Stomach (tissue), 4 donors: ENCODE measurements at regions not wholly inside any gene's neighbourhood (a gene's known extent, or its start where the extent isn't known, plus 50 kb on each side); places are given as distances from the start of the nearest gene placed in this dataset.

Experiments used
- EP300 ChIP-seq: sonication (generic); formaldehyde crosslinking; IDR thresholded peaks from one replicate; pipeline ENCODE4 v1.6.1; 2017; ENCODE audit warnings: antibody characterized with exemption
- POLR2A ChIP-seq, 4 donors: fragments of 450-650 bp; IDR thresholded peaks; one replicate each; pipeline ENCODE4 v1.6.1; 2016; ENCODE audit warnings: antibody characterized with exemption in 4 of 4, control low read depth in 2 of 4, mild to moderate bottlenecking in 1 of 4, moderate library complexity in 1 of 4
- TF ChIP-seq, protein P1 (sequence below), 7 experiments: fragments of 450-650 bp in 4 of 7; fragments of 200-600 bp in 3 of 7; sonication (generic) in 3 of 7; IDR thresholded peaks; one replicate each; pipeline ENCODE4 v1.5.1; 2016 to 2019; ENCODE audit warnings: antibody characterized with exemption in 7 of 7, control low read depth in 2 of 7, mild to moderate bottlenecking in 1 of 7

DNA sequence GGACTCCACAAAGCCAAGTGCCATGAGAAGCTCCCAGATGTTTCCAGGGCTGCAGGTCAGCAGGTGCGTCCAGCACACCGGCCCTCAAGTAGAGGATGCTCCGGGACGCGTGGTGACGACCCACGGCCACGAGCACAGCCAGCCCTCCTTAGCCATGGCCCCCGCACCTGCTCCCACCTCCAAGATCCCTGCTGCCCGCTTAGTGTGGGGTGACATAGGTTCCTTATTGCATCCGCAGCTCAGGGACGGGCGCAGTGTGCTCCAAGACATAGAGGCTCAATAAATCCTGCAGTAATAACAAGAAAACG lies 138.1 kb upstream of the RPS6KA2 start:
- TF ChIP-seq, protein P1, sequence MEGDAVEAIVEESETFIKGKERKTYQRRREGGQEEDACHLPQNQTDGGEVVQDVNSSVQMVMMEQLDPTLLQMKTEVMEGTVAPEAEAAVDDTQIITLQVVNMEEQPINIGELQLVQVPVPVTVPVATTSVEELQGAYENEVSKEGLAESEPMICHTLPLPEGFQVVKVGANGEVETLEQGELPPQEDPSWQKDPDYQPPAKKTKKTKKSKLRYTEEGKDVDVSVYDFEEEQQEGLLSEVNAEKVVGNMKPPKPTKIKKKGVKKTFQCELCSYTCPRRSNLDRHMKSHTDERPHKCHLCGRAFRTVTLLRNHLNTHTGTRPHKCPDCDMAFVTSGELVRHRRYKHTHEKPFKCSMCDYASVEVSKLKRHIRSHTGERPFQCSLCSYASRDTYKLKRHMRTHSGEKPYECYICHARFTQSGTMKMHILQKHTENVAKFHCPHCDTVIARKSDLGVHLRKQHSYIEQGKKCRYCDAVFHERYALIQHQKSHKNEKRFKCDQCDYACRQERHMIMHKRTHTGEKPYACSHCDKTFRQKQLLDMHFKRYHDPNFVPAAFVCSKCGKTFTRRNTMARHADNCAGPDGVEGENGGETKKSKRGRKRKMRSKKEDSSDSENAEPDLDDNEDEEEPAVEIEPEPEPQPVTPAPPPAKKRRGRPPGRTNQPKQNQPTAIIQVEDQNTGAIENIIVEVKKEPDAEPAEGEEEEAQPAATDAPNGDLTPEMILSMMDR (IDR thresholded peaks at IDR 0.05) = no peak
- TF ChIP-seq EP300 = no peak
- no peak for TF ChIP-seq POLR2A (IDR thresholded peaks at IDR 0.05)
